ENCODE measurements at regions not wholly inside any gene's neighbourhood (a gene's known extent, or its start where the extent isn't known, plus 50 kb on each side); places are given as distances from the start of the nearest gene placed in this dataset.

GRCh38 chr16:55107851-55108250 lies 177.2 kb downstream of the IRX5 start:
- ATAC-seq: no peak
- Histone ChIP-seq H3K4me1 (peaks cover 0 to under 1% (median 0%) of the 10 kb centered on the region in 3 donors), H3K27ac (no peak overlapping the region), H3K4me3 (no peak overlapping the region), H3K27me3 (peaks cover 15% of the 10 kb centered on the region), H3K9me3 (no peaks in the 10 kb centered on the region), H3K36me3 (no peaks in the 10 kb centered on the region)
- TF ChIP-seq CTCF (IDR thresholded peaks at IDR 0.05) (no peak), EP300 (IDR thresholded peaks at IDR 0.05) (no peak), POLR2A (IDR thresholded peaks at IDR 0.05) (no peak), POLR2AphosphoS5 (IDR thresholded peaks at IDR 0.05) (no peak)
- 70% methylated on average over 2 of the region's 3 CpGs; no CpG with 5 or more reads in 1 of the 2 donors for WGBS, 2 donors (ENCODE audit: low coverage in 1 of 2)

- 0 to 17% methylated on average over 1 of the region's 2 CpGs for WGBS, 2 donors (ENCODE audit: low coverage in 1 of 2)
- Histone ChIP-seq H3K4me1 (peaks cover 0 to 15% (median 0%) of the 10 kb centered on the region in 3 donors), H3K4me3 (no peak overlapping the region), H3K27ac (no peak overlapping the region), H3K36me3 (no peaks in the 10 kb centered on the region), H3K9me3 (no peaks in the 10 kb centered on the region), H3K27me3 (peaks cover 2% of the 10 kb centered on the region)
- ATAC-seq: no peak
- TF ChIP-seq POLR2AphosphoS5 (IDR thresholded peaks at IDR 0.05): no peak
- TF ChIP-seq CTCF (IDR thresholded peaks at IDR 0.05): no peak
- no peak for TF ChIP-seq EP300 (IDR thresholded peaks at IDR 0.05)
- TF ChIP-seq POLR2A (IDR thresholded peaks at IDR 0.05): no peak
These were observed 182.5 kb downstream of the IRX5 start for GRCh38 chr16:55113210-55113609.

GRCh38 chr16:55115506-55115905 lies 184.8 kb downstream of the IRX5 start:
- 100% methylated on average over 1 of the region's 2 CpGs for WGBS, 2 donors (ENCODE audit: low coverage in 1 of 2)
- Histone ChIP-seq H3K27me3 (no peaks in the 10 kb centered on the region), H3K36me3 (no peaks in the 10 kb centered on the region), H3K4me3 (no peak overlapping the region), H3K9me3 (no peaks in the 10 kb centered on the region), H3K27ac (no peak overlapping the region), H3K4me1 (peaks cover 0 to 15% (median 0%) of the 10 kb centered on the region in 3 donors)
- no peak for TF ChIP-seq POLR2AphosphoS5 (IDR thresholded peaks at IDR 0.05)
- no peak for TF ChIP-seq POLR2A (IDR thresholded peaks at IDR 0.05)
- TF ChIP-seq CTCF (IDR thresholded peaks at IDR 0.05): no peak
- no peak for TF ChIP-seq EP300 (IDR thresholded peaks at IDR 0.05)
- ATAC-seq: no peak

- WGBS, 2 donors (ENCODE audit: low coverage in 1 of 2): 50 to 67% methylated on average over 12 to 13 of the region's 14 CpGs
- Histone ChIP-seq H3K27ac (no peak overlapping the region), H3K4me1 (peaks cover 0 to 15% (median 0%) of the 10 kb centered on the region in 3 donors), H3K27me3 (no peaks in the 10 kb centered on the region), H3K9me3 (no peaks in the 10 kb centered on the region), H3K4me3 (no peak overlapping the region), H3K36me3 (no peaks in the 10 kb centered on the region)
- no peak for TF ChIP-seq EP300 (IDR thresholded peaks at IDR 0.05)
- TF ChIP-seq POLR2AphosphoS5 (IDR thresholded peaks at IDR 0.05): peak; percentile 51
- no peak for ATAC-seq
These were observed 185.7 kb downstream of the IRX5 start for GRCh38 chr16:55116165-55116920.

GRCh38 chr16:55118701-55119260 lies 188.1 kb downstream of the IRX5 start:
- peaks cover 0 to 17% (median 0%) of the 10 kb centered on the region in 3 donors for H3K9me3 ChIP-seq
- no peak overlapping the region for H3K4me3 ChIP-seq
- no peak overlapping the region for H3K27ac ChIP-seq
- TF ChIP-seq CTCF (IDR thresholded peaks at IDR 0.05) (no peak), POLR2A (IDR thresholded peaks at IDR 0.05) (no peak), POLR2AphosphoS5 (IDR thresholded peaks at IDR 0.05) (no peak), EP300 (IDR thresholded peaks at IDR 0.05) (no peak)
- H3K27me3 ChIP-seq: no peaks in the 10 kb centered on the region
- WGBS, 2 donors (ENCODE audit: low coverage in 1 of 2): 80 to 83% methylated on average over 2 to 8 of the region's 10 CpGs
- no peaks in the 10 kb centered on the region for H3K36me3 ChIP-seq
- peaks cover 0 to 6% (median 0%) of the 10 kb centered on the region in 3 donors for H3K4me1 ChIP-seq
- ATAC-seq: no peak
